MCF 10A (cell line): ENCODE measurements at regions not wholly inside any gene's neighbourhood (a gene's known extent, or its start where the extent isn't known, plus 50 kb on each side); places are given as distances from the start of the nearest gene placed in this dataset.

Experiments
- BruUV-seq: library from RNA; stranded (reverse); fragments of 400-500 nt; replicated peaks from 2 replicates; lab custom pipeline; 2021; lab: Mats Ljungman, UMichigan
- CTCF ChIA-PET: fragments of 300-600 bp; sonication (Branson Sonifier 250); formaldehyde crosslinking; extraction: SDS; loops from one replicate; lab custom pipeline; 2021; ENCODE audit warnings: antibody characterized with exemption, inconsistent platforms; lab: Yijun Ruan, JAX
- POLR2A ChIA-PET: fragments of 300-600, 350-650 bp; sonication (Branson Sonifier 250); formaldehyde crosslinking; extraction: SDS; loops from one replicate; lab custom pipeline; 2020; ENCODE audit warnings: antibody characterized with exemption, inconsistent platforms; lab: Yijun Ruan, JAX
- DNase-seq: peaks from one replicate; pipeline ENCODE4 v3.0.0-alpha.2; 2018; ENCODE audit not compliant: unreplicated experiment
- H3K27ac Mint-ChIP-seq: one replicate; pipeline ENCODE4 v1.8.0; 2022; ENCODE audit warnings: mild to moderate bottlenecking, low read depth, mixed read lengths; ENCODE audit not compliant: unreplicated experiment
- H3K27me3 Mint-ChIP-seq: one replicate; pipeline ENCODE4 v1.8.0; 2022; ENCODE audit warnings: mixed read lengths; ENCODE audit not compliant: insufficient read depth, unreplicated experiment
- H3K36me3 Mint-ChIP-seq: one replicate; pipeline ENCODE4 v1.8.0; 2022; ENCODE audit warnings: mild to moderate bottlenecking, moderate library complexity, mixed read lengths; ENCODE audit not compliant: insufficient read depth, unreplicated experiment
- H3K4me1 Mint-ChIP-seq: one replicate; pipeline ENCODE4 v1.8.0; 2022; ENCODE audit warnings: mixed read lengths; ENCODE audit not compliant: insufficient read depth, unreplicated experiment
- H3K4me3 Mint-ChIP-seq: one replicate; pipeline ENCODE4 v1.8.0; 2022; ENCODE audit warnings: mild to moderate bottlenecking, moderate library complexity, mixed read lengths; ENCODE audit not compliant: unreplicated experiment
- H3K9me3 Mint-ChIP-seq: one replicate; pipeline ENCODE4 v1.8.0; 2022; ENCODE audit warnings: mixed read lengths; ENCODE audit not compliant: unreplicated experiment
- intact Hi-C: fragments of 100-400 bp; cut with micrococcal nuclease; formaldehyde crosslinking; loops from 2 replicates; pipeline ENCODE4 v1.14.1; 2022
- TF ChIP-seq, protein P1 (sequence below): fragments of 200-600 bp; IDR thresholded peaks from one replicate; pipeline ENCODE4 v1.8.0; 2022; ENCODE audit warnings: antibody characterized with exemption, mild to moderate bottlenecking; ENCODE audit not compliant: unreplicated experiment

DNA sequence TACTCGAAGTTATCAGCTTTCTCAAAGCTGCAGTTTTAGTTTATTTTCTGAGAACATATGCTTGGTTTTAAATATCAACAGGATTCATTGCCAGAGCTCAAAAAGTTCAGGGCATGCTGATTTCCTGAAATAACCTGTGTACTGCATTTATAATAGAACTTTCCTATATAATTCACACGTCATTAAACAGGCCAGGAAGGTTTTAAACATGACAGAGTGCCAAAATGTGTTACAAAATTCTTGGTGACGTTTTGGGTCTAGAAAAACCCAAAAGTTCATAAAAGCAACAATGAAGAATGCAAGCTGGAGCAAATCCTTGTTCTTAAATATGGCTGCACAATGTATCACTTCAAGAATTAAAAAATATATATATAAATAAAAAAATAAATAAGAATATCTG, 1139.1 kb downstream of the CDH11 start:
- ChIA-PET CTCF (interaction anchor here (0.6 kb wide), 1 partner anchor 951 kb away, joined by 3 read pairs; no protein-coding TSS in a partner anchor), POLR2A (interaction anchor here (0.5 to 0.6 kb wide), 2 partner anchors 49 to 50 kb away, joined by 3 to 4 read pairs; no protein-coding TSS in a partner anchor)
- Mint-ChIP-seq H3K9me3 (peaks cover 14% of the 10 kb centered on the region), H3K4me1 (no peaks in the 10 kb centered on the region), H3K36me3 (no peaks in the 10 kb centered on the region), H3K27ac (no peak overlapping the region), H3K27me3 (no peaks in the 10 kb centered on the region), H3K4me3 (no peak overlapping the region)
- intact Hi-C loops = no loop called here
- BruUV-seq = no TSS peak
- TF ChIP-seq, protein P1, sequence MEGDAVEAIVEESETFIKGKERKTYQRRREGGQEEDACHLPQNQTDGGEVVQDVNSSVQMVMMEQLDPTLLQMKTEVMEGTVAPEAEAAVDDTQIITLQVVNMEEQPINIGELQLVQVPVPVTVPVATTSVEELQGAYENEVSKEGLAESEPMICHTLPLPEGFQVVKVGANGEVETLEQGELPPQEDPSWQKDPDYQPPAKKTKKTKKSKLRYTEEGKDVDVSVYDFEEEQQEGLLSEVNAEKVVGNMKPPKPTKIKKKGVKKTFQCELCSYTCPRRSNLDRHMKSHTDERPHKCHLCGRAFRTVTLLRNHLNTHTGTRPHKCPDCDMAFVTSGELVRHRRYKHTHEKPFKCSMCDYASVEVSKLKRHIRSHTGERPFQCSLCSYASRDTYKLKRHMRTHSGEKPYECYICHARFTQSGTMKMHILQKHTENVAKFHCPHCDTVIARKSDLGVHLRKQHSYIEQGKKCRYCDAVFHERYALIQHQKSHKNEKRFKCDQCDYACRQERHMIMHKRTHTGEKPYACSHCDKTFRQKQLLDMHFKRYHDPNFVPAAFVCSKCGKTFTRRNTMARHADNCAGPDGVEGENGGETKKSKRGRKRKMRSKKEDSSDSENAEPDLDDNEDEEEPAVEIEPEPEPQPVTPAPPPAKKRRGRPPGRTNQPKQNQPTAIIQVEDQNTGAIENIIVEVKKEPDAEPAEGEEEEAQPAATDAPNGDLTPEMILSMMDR = no peak
- no peak for DNase-seq

DNA sequence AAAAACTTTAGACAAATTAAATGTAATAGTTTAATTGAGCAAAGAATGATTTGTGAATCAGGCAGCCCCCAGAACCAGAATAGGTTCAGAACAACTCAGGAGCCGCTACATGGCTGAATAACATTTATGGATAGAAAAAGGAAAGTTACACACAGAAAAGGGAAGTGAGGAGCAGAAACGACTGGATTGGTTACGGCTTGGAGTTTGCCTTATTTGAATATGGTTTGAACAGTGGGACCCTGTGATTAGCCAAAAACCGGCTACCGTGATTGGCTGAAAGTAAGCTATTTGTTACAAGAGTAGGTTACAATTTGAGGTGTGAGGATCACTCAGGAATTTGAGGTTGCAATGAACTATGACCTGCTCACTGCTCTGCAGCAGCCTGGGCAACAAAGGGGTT, 1139.8 kb downstream of the CDH11 start:
- no peak for DNase-seq
- H3K27ac Mint-ChIP-seq = no peak overlapping the region
- H3K4me3 Mint-ChIP-seq = no peak overlapping the region
- TF ChIP-seq, protein P1 = no peak
- CTCF ChIA-PET = no interaction called here
- no peaks in the 10 kb centered on the region for H3K36me3 Mint-ChIP-seq
- no peaks in the 10 kb centered on the region for H3K27me3 Mint-ChIP-seq
- POLR2A ChIA-PET = no interaction called here
- no TSS peak for BruUV-seq
- peaks cover 14% of the 10 kb centered on the region for H3K9me3 Mint-ChIP-seq
- no peaks in the 10 kb centered on the region for H3K4me1 Mint-ChIP-seq
- intact Hi-C loops = no loop called here

DNA sequence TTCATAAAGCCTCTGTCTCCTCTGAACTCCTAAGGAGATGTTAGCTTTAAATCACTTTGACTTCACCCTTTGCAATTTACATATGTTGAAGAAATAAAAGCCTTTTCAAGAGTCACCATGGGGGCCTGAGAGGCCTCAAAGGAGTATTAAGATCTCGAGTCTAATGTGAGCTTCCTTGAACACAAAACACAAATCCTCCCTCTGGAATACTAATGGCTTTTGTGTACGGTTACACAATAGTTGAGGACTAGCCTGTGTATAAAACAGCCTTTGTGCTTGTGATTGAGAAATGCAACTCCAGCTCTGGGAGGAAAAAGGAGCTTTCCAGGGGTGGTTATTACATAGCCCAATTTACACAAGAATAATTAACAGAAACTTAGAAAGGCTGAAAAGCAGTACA, 1140.2 kb downstream of the CDH11 start:
- H3K27ac Mint-ChIP-seq = no peak overlapping the region
- TF ChIP-seq, protein P1 = no peak
- ChIA-PET POLR2A (no interaction called here), CTCF (no interaction called here)
- DNase-seq = no peak
- BruUV-seq = no TSS peak
- H3K27me3 Mint-ChIP-seq = no peaks in the 10 kb centered on the region
- intact Hi-C loops = no loop called here
- no peaks in the 10 kb centered on the region for H3K36me3 Mint-ChIP-seq
- peaks cover 9% of the 10 kb centered on the region for H3K9me3 Mint-ChIP-seq
- no peaks in the 10 kb centered on the region for H3K4me1 Mint-ChIP-seq
- H3K4me3 Mint-ChIP-seq = no peak overlapping the region

DNA sequence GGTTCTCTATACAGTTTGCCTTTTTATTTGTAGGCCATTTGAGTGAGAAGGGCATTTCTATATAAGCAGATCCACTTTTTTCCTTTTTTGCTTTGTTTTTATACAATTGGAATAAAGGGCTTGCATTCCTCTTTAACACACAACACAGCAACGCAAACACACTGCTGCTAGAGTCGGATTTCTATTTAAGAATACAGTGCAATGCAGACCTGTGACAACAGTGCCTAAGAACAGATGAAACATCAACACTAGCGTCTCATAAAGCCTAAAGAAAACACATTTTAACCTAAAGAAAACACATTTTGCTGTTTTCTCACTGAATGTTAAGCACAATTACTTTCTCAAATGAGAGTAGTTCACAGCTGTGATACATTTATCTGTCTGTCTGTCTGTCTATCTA, 1141.1 kb downstream of the CDH11 start:
- Mint-ChIP-seq H3K4me3 (no peak overlapping the region), H3K4me1 (no peaks in the 10 kb centered on the region), H3K9me3 (peaks cover under 1% of the 10 kb centered on the region), H3K27me3 (no peaks in the 10 kb centered on the region), H3K27ac (no peak overlapping the region), H3K36me3 (no peaks in the 10 kb centered on the region)
- TF ChIP-seq, protein P1 = no peak
- no peak for DNase-seq
- BruUV-seq = no TSS peak
- ChIA-PET CTCF (interaction anchor here (0.6 to 0.7 kb wide), 2 partner anchors 74 to 277 kb away, joined by 3 read pairs; no protein-coding TSS in a partner anchor), POLR2A (no interaction called here)
- intact Hi-C loops = no loop called here
